GM23248 (cell line): ENCODE measurements at regions not wholly inside any gene's neighbourhood (a gene's known extent, or its start where the extent isn't known, plus 50 kb on each side); places are given as distances from the start of the nearest gene placed in this dataset.

Source experiments
- DNase-seq: peaks from one replicate; pipeline ENCODE4 v3.0.0-alpha.2; 2015
- H2AFZ ChIP-seq: fragments of 200-600 bp; sonication (generic); 2 replicates; pipeline ENCODE4 v1.6.1; 2016; ENCODE audit warnings: antibody characterized with exemption
- H3F3A ChIP-seq: fragments of 200-600 bp; sonication (generic); 2 replicates; pipeline ENCODE4 v1.6.1; 2016; ENCODE audit warnings: mild to moderate bottlenecking, antibody characterized with exemption, mixed run types; ENCODE audit not compliant: insufficient read depth
- H3K27ac ChIP-seq: fragments of 200-600 bp; sonication (generic); 2 replicates; pipeline ENCODE4 v1.5.1; 2016; ENCODE audit warnings: mild to moderate bottlenecking
- H3K27me3 ChIP-seq: fragments of 200-600 bp; sonication (generic); replicated peaks from 2 replicates; pipeline ENCODE4 v1.6.1; 2016; ENCODE audit warnings: mild to moderate bottlenecking; ENCODE audit not compliant: insufficient read depth
- H3K36me3 ChIP-seq: fragments of 200-600 bp; sonication (generic); 2 replicates; pipeline ENCODE4 v1.6.1; 2016; ENCODE audit warnings: low read depth, mild to moderate bottlenecking
- H3K4me1 ChIP-seq: fragments of 200-600 bp; sonication (generic); 2 replicates; pipeline ENCODE4 v1.6.1; 2016; ENCODE audit warnings: mild to moderate bottlenecking; ENCODE audit not compliant: insufficient read depth
- H3K4me2 ChIP-seq: fragments of 200-600 bp; sonication (generic); one replicate; pipeline ENCODE4 v1.6.1; 2016; ENCODE audit warnings: mild to moderate bottlenecking; ENCODE audit not compliant: unreplicated experiment
- H3K4me3 ChIP-seq: fragments of 200-600 bp; sonication (generic); 2 replicates; pipeline ENCODE4 v1.5.1; 2016; ENCODE audit warnings: mild to moderate bottlenecking
- H3K79me2 ChIP-seq: fragments of 200-600 bp; sonication (generic); 2 replicates; pipeline ENCODE4 v1.6.1; 2016; ENCODE audit warnings: mild to moderate bottlenecking; ENCODE audit not compliant: insufficient read depth
- H3K9ac ChIP-seq: fragments of 200-600 bp; sonication (generic); 2 replicates; pipeline ENCODE4 v1.6.1; 2016; ENCODE audit warnings: mild to moderate bottlenecking
- H3K9me2 ChIP-seq: fragments of 200-600 bp; sonication (generic); 2 replicates; pipeline ENCODE4 v1.6.1; 2016; ENCODE audit warnings: mixed run types, mild to moderate bottlenecking, moderate library complexity; ENCODE audit not compliant: insufficient read depth
- H3K9me3 ChIP-seq: fragments of 200-600 bp; sonication (generic); one replicate; pipeline ENCODE4 v1.6.1; 2017; ENCODE audit warnings: low read depth
- H4K20me1 ChIP-seq: fragments of 200-600 bp; sonication (generic); 2 replicates; pipeline ENCODE4 v1.6.0; 2016; ENCODE audit not compliant: insufficient read depth
- EZH2 ChIP-seq: fragments of 200-600 bp; sonication (generic); IDR thresholded peaks from 2 replicates; pipeline ENCODE4 v1.6.1; 2018; ENCODE audit warnings: antibody characterized with exemption, mild to moderate bottlenecking; ENCODE audit not compliant: insufficient read depth, poor library complexity, severe bottlenecking
- EZH2phosphoT487 ChIP-seq: fragments of 200-600 bp; sonication (generic); IDR thresholded peaks from 2 replicates; pipeline ENCODE4 v1.6.1; 2018; ENCODE audit warnings: antibody characterized with exemption, moderate library complexity, mild to moderate bottlenecking, low read depth; ENCODE audit not compliant: insufficient read depth
- WGBS, 2 experiments: methylation state at CpG; one replicate each; pipeline ENCODE4 v1.1.6; 2015 to 2017; ENCODE audit warnings: low lambda C conversion rate in 2 of 2, low coverage in 1 of 2; ENCODE audit errors: missing lambda C conversion rate in 2 of 2; 5-methylcytosine and 5-hydroxymethylcytosine counted together
- in situ Hi-C: fragments of 300-500 bp; cut with MboI; formaldehyde crosslinking; loops from 2 replicates; pipeline ENCODE4 v1.15.0; 2020

DNA sequence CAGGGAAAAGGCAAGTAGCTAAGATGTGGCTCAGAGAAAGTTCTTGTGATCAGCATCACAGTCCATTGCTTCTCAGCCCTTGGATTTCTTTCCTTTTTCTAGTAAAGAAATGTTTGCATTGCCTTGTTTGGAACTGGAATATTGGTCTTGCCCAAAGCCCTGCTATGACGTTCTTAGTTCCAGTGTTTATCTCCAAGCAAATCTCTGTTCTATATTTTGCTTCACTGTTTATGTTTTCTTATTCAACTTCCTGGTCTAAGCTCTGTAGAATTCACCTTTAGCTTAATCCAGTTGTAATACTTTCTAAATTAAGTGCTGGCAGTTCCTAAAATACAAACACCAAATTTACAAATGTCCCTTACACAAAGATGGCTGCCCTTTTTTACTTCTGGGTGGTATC is 88.7 kb upstream of the ZNF438 start:
- no peaks in the 10 kb centered on the region for H3K27me3 ChIP-seq
- no peak for DNase-seq
- H4K20me1 ChIP-seq = no peaks in the 10 kb centered on the region
- peak overlapping the region; percentile 64 for H3K4me2 ChIP-seq
- H3K9ac ChIP-seq = no peak overlapping the region
- H3F3A ChIP-seq = peaks cover 34% of the 10 kb centered on the region
- H2AFZ ChIP-seq = no peak overlapping the region
- no peaks in the 10 kb centered on the region for H3K9me3 ChIP-seq
- H3K36me3 ChIP-seq = no peaks in the 10 kb centered on the region
- no peaks in the 10 kb centered on the region for H3K79me2 ChIP-seq
- in situ Hi-C loops = no loop called here
- TF ChIP-seq EZH2phosphoT487 (no peak), EZH2 (no peak)
- no peaks in the 10 kb centered on the region for H3K9me2 ChIP-seq
- peaks cover 47% of the 10 kb centered on the region for H3K4me1 ChIP-seq
- peak overlapping the region; percentile 76; the same call in 1 of the 2 replicates for H3K27ac ChIP-seq
- no peak overlapping the region for H3K4me3 ChIP-seq
- 48 to 63% methylated on average over 1 of the region's 1 CpG for WGBS, 2 experiments

DNA sequence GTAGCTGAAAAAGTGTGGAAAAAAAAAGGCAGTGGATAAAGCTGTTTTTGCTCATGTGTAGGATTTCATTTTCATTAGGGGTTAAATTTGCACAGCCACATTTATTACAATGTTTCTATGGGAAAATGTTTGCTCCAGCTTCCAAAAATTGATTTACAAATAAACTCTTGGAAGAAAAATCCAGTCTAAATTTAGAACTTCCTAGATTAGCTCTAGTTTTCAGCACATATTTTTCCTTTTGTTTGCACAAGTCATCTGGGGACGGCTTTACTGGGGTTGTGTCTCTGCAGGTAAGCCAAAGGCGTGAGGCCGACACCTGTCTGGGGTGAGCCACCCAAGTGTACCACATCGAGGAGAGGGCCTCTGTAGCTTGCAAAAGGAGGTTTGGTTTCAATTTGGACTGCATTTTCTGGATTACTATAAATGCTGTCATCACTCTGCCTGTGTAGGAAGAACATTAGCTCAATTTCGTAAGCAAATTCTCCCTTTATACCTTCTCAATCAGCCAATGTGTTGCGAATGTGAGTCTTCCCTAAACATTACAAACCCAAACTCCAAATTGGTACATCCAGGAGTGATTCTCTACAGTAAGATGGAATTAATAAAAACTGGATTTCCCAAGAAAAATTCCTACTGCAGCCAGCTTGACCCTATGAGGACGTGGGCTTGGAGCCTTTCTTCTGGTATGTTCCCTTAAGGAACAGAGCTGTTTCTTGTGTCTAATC is 89.5 kb upstream of the ZNF438 start:
- Histone ChIP-seq H3K9me3 (no peaks in the 10 kb centered on the region), H3K36me3 (no peaks in the 10 kb centered on the region), H3K4me1 (peaks cover 47% of the 10 kb centered on the region), H3K4me3 (peak overlapping the region; percentile 14), H3K27ac (peak overlapping the region; percentile 76), H3K4me2 (peak overlapping the region; percentile 64), H3K27me3 (no peaks in the 10 kb centered on the region), H3K9ac (peak overlapping the region; percentile 40), H2AFZ (peak overlapping the region; percentile 37), H3F3A (peaks cover 34% of the 10 kb centered on the region), H3K9me2 (no peaks in the 10 kb centered on the region), H4K20me1 (no peaks in the 10 kb centered on the region), H3K79me2 (no peaks in the 10 kb centered on the region)
- TF ChIP-seq EZH2phosphoT487 = no peak
- no peak for TF ChIP-seq EZH2
- 5 to 8% methylated on average over 7 of the region's 7 CpGs for WGBS, 2 experiments
- in situ Hi-C loops = no loop called here
- DNase-seq = peak; percentile 74

DNA sequence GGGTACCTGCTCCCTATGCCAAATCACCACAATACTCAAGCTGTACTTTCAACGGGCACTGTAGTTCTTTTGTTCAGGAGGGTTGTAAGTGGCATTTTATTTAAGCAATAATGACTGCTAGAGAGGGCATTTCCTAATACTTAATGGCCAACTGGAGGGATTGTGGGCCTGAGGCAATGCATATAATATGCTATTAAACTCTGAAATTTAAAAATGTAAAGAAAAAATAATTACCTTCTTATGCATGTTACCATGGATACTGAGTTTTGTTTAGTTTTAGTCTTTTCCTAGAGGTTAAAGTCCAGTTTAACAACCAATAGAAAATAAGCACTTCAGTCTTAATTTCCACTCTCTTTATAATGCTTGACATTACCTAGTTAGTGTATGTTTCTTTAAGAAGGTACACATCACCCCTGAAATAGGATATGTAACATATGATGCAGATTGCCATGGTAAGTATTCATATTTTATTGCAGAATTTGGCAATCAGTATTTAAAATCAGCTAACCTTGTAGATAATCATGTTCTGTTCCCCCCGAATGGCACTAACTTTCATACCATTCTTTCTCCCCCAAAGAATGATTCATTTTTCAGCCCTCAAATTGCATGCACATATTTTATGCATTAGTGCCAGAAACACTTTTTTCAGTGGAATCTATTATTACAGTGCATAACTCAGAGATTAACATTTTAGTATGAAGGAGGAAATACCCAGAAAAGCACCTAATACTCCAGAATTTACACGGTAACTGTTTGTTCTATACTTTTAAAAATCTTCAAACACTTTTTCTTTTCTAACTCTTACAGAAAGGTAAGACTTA is 90.3 kb upstream of the ZNF438 start:
- in situ Hi-C loops = no loop called here
- Histone ChIP-seq H2AFZ (peak overlapping the region; percentile 37), H3K27me3 (no peaks in the 10 kb centered on the region), H3K9me2 (no peaks in the 10 kb centered on the region), H3K27ac (peak overlapping the region; percentile 76), H3K4me2 (peak overlapping the region; percentile 64), H4K20me1 (no peaks in the 10 kb centered on the region), H3F3A (peaks cover 34% of the 10 kb centered on the region), H3K9me3 (no peaks in the 10 kb centered on the region), H3K4me1 (peaks cover 47% of the 10 kb centered on the region), H3K4me3 (peak overlapping the region; percentile 14), H3K36me3 (no peaks in the 10 kb centered on the region), H3K79me2 (no peaks in the 10 kb centered on the region), H3K9ac (peak overlapping the region; percentile 40)
- peak; percentile 66 for DNase-seq
- 10 to 14% methylated on average over 3 of the region's 3 CpGs for WGBS, 2 experiments
- TF ChIP-seq EZH2 (no peak), EZH2phosphoT487 (no peak)

DNA sequence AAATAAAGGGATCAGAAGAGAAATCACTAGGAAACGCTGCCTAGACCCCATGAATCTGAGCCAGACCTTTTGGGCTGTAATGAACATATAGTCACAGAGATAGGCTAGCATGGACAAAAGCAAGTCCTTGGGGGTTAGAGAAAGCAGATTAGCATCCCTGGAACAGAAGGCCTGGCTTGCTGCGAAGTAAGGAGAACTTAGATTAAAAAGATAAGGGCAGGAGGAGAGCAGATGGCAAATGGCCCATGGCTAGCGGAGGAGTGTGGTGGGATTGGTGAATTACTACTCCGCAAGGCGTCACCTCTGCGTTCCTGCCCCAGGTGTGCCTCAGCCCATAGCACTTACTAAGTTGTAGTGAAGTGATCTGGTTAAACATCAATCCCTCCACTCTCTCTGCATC is 92.3 kb upstream of the ZNF438 start:
- Histone ChIP-seq H3K79me2 (no peaks in the 10 kb centered on the region), H4K20me1 (no peaks in the 10 kb centered on the region), H3K9me3 (no peaks in the 10 kb centered on the region), H2AFZ (no peak overlapping the region), H3K27me3 (no peaks in the 10 kb centered on the region), H3F3A (peaks cover 25% of the 10 kb centered on the region), H3K4me3 (no peak overlapping the region), H3K4me1 (peaks cover 40% of the 10 kb centered on the region), H3K36me3 (no peaks in the 10 kb centered on the region), H3K4me2 (no peak overlapping the region), H3K9ac (no peak overlapping the region), H3K27ac (no peak overlapping the region), H3K9me2 (no peaks in the 10 kb centered on the region)
- no peak for DNase-seq
- WGBS, 2 experiments = 95 to 100% methylated on average over 6 of the region's 6 CpGs
- TF ChIP-seq EZH2phosphoT487 (no peak), EZH2 (no peak)
- in situ Hi-C loops = no loop called here
